Astrocyte (in vitro differentiated cells and primary cell): ENCODE measurements at regions not wholly inside any gene's neighbourhood (a gene's known extent, or its start where the extent isn't known, plus 50 kb on each side); places are given as distances from the start of the nearest gene placed in this dataset.

Experiments
- EZH2 ChIP-seq: IDR thresholded peaks from 2 replicates; pipeline ENCODE4 v1.6.1; 2012; ENCODE audit warnings: mild to moderate bottlenecking, low read length, inconsistent platforms; ENCODE audit not compliant: insufficient read depth
- TF ChIP-seq, protein P1 (sequence below): IDR thresholded peaks from 2 replicates; pipeline ENCODE4 v1.5.1; 2011; ENCODE audit warnings: low read depth, mild to moderate bottlenecking, inconsistent platforms, low read length, moderate library complexity; ENCODE audit not compliant: insufficient read depth

DNA sequence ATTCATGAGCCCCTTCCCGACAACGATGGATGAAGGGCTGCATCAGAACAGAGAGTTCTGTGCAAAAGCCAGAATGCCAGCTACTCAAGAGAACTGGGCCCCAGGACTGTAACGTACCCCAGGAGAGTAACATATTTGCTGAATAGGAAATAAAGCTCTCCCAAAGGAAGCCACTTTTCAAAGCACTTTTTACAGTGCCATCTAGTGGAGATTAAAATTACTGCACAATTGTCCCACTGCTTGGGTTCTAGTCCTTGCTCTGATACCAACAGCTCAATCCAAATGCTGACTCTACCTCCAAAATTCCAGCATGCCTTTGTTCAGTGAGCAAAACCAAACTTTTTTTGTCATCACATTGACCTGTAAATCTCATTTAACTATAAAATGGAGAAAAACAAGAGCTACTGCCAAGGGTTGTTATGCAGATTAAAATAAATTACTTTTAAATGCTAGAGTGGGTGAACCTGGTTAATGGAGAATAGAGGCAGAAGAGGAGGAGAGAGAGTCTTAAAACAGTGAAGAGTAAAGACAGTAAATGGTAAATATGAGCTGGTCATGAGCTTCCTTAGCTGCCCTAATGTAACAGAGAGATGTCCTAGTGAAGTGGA lies 87.6 kb upstream of the FSHB start:
- TF ChIP-seq, protein P1, sequence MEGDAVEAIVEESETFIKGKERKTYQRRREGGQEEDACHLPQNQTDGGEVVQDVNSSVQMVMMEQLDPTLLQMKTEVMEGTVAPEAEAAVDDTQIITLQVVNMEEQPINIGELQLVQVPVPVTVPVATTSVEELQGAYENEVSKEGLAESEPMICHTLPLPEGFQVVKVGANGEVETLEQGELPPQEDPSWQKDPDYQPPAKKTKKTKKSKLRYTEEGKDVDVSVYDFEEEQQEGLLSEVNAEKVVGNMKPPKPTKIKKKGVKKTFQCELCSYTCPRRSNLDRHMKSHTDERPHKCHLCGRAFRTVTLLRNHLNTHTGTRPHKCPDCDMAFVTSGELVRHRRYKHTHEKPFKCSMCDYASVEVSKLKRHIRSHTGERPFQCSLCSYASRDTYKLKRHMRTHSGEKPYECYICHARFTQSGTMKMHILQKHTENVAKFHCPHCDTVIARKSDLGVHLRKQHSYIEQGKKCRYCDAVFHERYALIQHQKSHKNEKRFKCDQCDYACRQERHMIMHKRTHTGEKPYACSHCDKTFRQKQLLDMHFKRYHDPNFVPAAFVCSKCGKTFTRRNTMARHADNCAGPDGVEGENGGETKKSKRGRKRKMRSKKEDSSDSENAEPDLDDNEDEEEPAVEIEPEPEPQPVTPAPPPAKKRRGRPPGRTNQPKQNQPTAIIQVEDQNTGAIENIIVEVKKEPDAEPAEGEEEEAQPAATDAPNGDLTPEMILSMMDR: peak; percentile 82
- no peak for TF ChIP-seq EZH2
